ENCODE measurements at regions not wholly inside any gene's neighbourhood (a gene's known extent, or its start where the extent isn't known, plus 50 kb on each side); places are given as distances from the start of the nearest gene placed in this dataset.

- no TSS peak for BruUV-seq (replicated peaks)
- Mint-ChIP-seq H3K4me1 (ENCODE audit: insufficient read depth, unreplicated experiment) (peaks cover 17% of the 10 kb centered on the region), H3K9me3 (ENCODE audit: unreplicated experiment) (no peaks in the 10 kb centered on the region), H3K4me3 (ENCODE audit: unreplicated experiment) (no peak overlapping the region), H3K27me3 (ENCODE audit: insufficient read depth, unreplicated experiment) (no peaks in the 10 kb centered on the region), H3K27ac (ENCODE audit: low read depth, unreplicated experiment) (no peak overlapping the region), H3K36me3 (ENCODE audit: insufficient read depth, unreplicated experiment) (peaks cover 8% of the 10 kb centered on the region)
- intact Hi-C loops (cut with micrococcal nuclease): no loop called here
- no peak for TF ChIP-seq CTCF (IDR thresholded peaks at IDR 0.05; ENCODE audit: unreplicated experiment)
- POLR2A ChIA-PET: interaction anchor here (0.6 to 1.4 kb wide), 4 partner anchors 72 to 351 kb away, joined by 3 to 5 read pairs (median 3); no protein-coding TSS in a partner anchor
- CTCF ChIA-PET: interaction anchor here (0.7 to 2.9 kb wide), 7 partner anchors 10 to 146 kb away, joined by 3 to 25 read pairs (median 8); partner anchors contain the start of gene TNFAIP3
- no peak for DNase-seq (ENCODE audit: unreplicated experiment)
Observed at GRCh38 chr6:137798261-137798660, 68.8 kb upstream of the TNFAIP3 start.

- peaks cover 11% of the 10 kb centered on the region for H3K36me3 Mint-ChIP-seq (ENCODE audit: insufficient read depth, unreplicated experiment)
- CTCF ChIA-PET: interaction anchor here (0.6 to 2.9 kb wide), 21 partner anchors 8 to 667 kb away, joined by 3 to 25 read pairs (median 6); partner anchors contain the start of gene TNFAIP3
Observed at GRCh38 chr6:137798846-137799245, 68.2 kb upstream of the TNFAIP3 start.

GRCh38 chr6:137799950-137800568 is 67.0 kb upstream of the TNFAIP3 start:
- no TSS peak for BruUV-seq (replicated peaks)
- Mint-ChIP-seq H3K27ac (ENCODE audit: low read depth, unreplicated experiment) (no peak overlapping the region), H3K4me1 (ENCODE audit: insufficient read depth, unreplicated experiment) (peaks cover 30% of the 10 kb centered on the region), H3K9me3 (ENCODE audit: unreplicated experiment) (no peaks in the 10 kb centered on the region), H3K27me3 (ENCODE audit: insufficient read depth, unreplicated experiment) (no peaks in the 10 kb centered on the region), H3K4me3 (ENCODE audit: unreplicated experiment) (no peak overlapping the region), H3K36me3 (ENCODE audit: insufficient read depth, unreplicated experiment) (peaks cover 11% of the 10 kb centered on the region)
- peak; percentile 84 for DNase-seq (ENCODE audit: unreplicated experiment)
- ChIA-PET POLR2A (interaction anchor here (0.5 to 1.9 kb wide), 10 partner anchors 8 to 324 kb away, joined by 3 to 13 read pairs (median 4); partner anchors contain the start of gene TNFAIP3), CTCF (interaction anchor here (0.6 to 2.9 kb wide), 26 partner anchors 9 to 201 kb away, joined by 3 to 25 read pairs (median 4); partner anchors contain the start of gene TNFAIP3)
- TF ChIP-seq CTCF (IDR thresholded peaks at IDR 0.05; ENCODE audit: unreplicated experiment): peak; percentile 56
- intact Hi-C loops (cut with micrococcal nuclease): loop anchor here (1.0 kb wide), 5 partner anchors 67 to 175 kb away; partner anchors contain the start of gene TNFAIP3

More at GRCh38 chr6:137798846-137799245, 68.2 kb upstream of the TNFAIP3 start:
- no peak overlapping the region for H3K4me3 Mint-ChIP-seq (ENCODE audit: unreplicated experiment)
- H3K27me3 Mint-ChIP-seq (ENCODE audit: insufficient read depth, unreplicated experiment): no peaks in the 10 kb centered on the region
- POLR2A ChIA-PET: interaction anchor here (0.6 to 1.9 kb wide), 7 partner anchors 9 to 352 kb away, joined by 3 to 13 read pairs (median 6); partner anchors contain the start of gene TNFAIP3
- intact Hi-C loops (cut with micrococcal nuclease): no loop called here
- no peak for TF ChIP-seq CTCF (IDR thresholded peaks at IDR 0.05; ENCODE audit: unreplicated experiment)
- peak overlapping the region; percentile 59 for H3K27ac Mint-ChIP-seq (ENCODE audit: low read depth, unreplicated experiment)
- BruUV-seq (replicated peaks): no TSS peak
- peaks cover 18% of the 10 kb centered on the region for H3K4me1 Mint-ChIP-seq (ENCODE audit: insufficient read depth, unreplicated experiment)
- DNase-seq (ENCODE audit: unreplicated experiment): no peak
- H3K9me3 Mint-ChIP-seq (ENCODE audit: unreplicated experiment): no peaks in the 10 kb centered on the region

GRCh38 chr6:137800762-137801161 is 66.3 kb upstream of the TNFAIP3 start:
- Mint-ChIP-seq H3K4me1 (ENCODE audit: insufficient read depth, unreplicated experiment) (peaks cover 36% of the 10 kb centered on the region), H3K4me3 (ENCODE audit: unreplicated experiment) (no peak overlapping the region), H3K27ac (ENCODE audit: low read depth, unreplicated experiment) (no peak overlapping the region), H3K36me3 (ENCODE audit: insufficient read depth, unreplicated experiment) (peaks cover 11% of the 10 kb centered on the region), H3K27me3 (ENCODE audit: insufficient read depth, unreplicated experiment) (no peaks in the 10 kb centered on the region), H3K9me3 (ENCODE audit: unreplicated experiment) (no peaks in the 10 kb centered on the region)
- TF ChIP-seq CTCF (IDR thresholded peaks at IDR 0.05; ENCODE audit: unreplicated experiment): no peak
- ChIA-PET POLR2A (interaction anchor here (1.1 to 1.9 kb wide), 2 partner anchors 11 to 67 kb away, joined by 6 to 10 read pairs; no protein-coding TSS in a partner anchor), CTCF (interaction anchor here (0.6 to 2.0 kb wide), 4 partner anchors 39 to 148 kb away, joined by 3 to 7 read pairs (median 4); no protein-coding TSS in a partner anchor)
- no peak for DNase-seq (ENCODE audit: unreplicated experiment)
- intact Hi-C loops (cut with micrococcal nuclease): loop anchor here (1.0 kb wide), 5 partner anchors 67 to 175 kb away; partner anchors contain the start of gene TNFAIP3
- BruUV-seq (replicated peaks): no TSS peak

Measured in MCF 10A (cell line).